Dendritic cell treated with granulocyte-macrophage colony-stimulating factor and Interleukin-4, amounts not matched to agents 40 ng/mL and 50 ng/mL, for 4 days (primary cell): ENCODE measurements at regions not wholly inside any gene's neighbourhood (a gene's known extent, or its start where the extent isn't known, plus 50 kb on each side); places are given as distances from the start of the nearest gene placed in this dataset.
"Not testable (repeated sequence)": the region's sequence is repeated elsewhere in the genome, so short reads cannot be mapped to it uniquely, and the experiment has no call there.

Experiments
- H3K27ac Mint-ChIP-seq: one replicate; pipeline ENCODE4 v1.8.0; 2022; ENCODE audit warnings: mild to moderate bottlenecking, mixed read lengths
- H3K27me3 Mint-ChIP-seq: one replicate; pipeline ENCODE4 v1.8.0; 2022; ENCODE audit warnings: mild to moderate bottlenecking, mixed read lengths
- H3K36me3 Mint-ChIP-seq: one replicate; pipeline ENCODE4 v1.8.0; 2022; ENCODE audit warnings: low read depth, mixed read lengths
- H3K4me1 Mint-ChIP-seq: one replicate; pipeline ENCODE4 v1.8.0; 2022; ENCODE audit warnings: low read depth, mixed read lengths
- H3K4me3 Mint-ChIP-seq: one replicate; pipeline ENCODE4 v1.8.0; 2022; ENCODE audit warnings: mild to moderate bottlenecking, moderate library complexity, mixed read lengths
- H3K9me3 Mint-ChIP-seq: one replicate; pipeline ENCODE4 v1.8.0; 2022; ENCODE audit warnings: mixed read lengths
- intact Hi-C: fragments of 100-400 bp; cut with micrococcal nuclease; formaldehyde crosslinking; loops from one replicate; pipeline ENCODE4 v1.15.0; 2022

DNA sequence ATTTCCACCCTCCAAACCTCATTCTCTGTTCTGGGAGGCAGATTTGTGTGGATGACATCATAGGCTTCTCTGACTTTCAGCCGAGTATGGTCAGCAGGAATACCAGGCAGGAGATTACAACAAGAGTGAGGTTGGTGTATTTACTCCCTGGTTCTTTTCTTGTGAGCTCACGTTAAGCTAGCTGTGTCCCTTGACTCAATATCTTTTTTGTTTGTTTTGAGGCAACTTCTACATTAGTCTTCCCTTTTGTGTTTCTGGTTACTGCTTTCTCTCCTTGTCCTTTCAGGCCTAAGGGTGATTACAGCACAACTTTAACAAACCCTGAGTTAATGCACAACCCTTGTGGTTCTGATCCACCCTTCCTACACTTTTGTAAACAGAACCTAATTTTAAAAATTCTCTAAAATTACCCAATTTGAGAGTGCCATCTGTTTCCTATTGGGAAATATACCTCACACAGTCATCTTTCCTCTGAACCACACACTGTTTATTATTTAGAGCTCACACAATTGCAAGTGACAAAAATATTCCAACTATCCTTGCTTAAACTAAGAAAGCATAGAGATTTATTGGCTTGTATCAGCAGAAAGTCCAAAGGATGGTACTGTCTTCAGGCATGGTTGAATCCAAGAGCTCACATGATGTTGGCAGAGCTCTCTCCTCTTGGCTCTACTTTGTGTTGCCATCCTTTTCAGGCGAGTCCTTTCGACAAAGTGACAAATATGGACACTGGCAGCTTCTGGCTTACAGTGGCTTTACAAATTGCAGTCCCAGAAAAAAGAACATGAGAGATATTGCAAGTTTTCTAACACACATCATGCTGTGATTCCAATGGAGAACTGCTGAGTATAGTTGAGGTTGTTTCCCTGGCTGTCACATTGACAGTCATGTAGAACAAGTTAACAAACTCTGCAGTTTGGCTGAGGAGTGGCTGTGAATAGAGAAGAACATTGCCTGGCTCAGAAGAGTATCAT is 150.5 kb upstream of the DDIT4L start:
- no peaks in the 10 kb centered on the region for H3K27me3 Mint-ChIP-seq
- no peaks in the 10 kb centered on the region for H3K36me3 Mint-ChIP-seq
- H3K27ac Mint-ChIP-seq = no peak overlapping the region
- H3K4me1 Mint-ChIP-seq = peaks cover 15% of the 10 kb centered on the region
- H3K9me3 Mint-ChIP-seq = peaks cover 15% of the 10 kb centered on the region
- intact Hi-C loops = no loop called here
- H3K4me3 Mint-ChIP-seq = no peak overlapping the region

DNA sequence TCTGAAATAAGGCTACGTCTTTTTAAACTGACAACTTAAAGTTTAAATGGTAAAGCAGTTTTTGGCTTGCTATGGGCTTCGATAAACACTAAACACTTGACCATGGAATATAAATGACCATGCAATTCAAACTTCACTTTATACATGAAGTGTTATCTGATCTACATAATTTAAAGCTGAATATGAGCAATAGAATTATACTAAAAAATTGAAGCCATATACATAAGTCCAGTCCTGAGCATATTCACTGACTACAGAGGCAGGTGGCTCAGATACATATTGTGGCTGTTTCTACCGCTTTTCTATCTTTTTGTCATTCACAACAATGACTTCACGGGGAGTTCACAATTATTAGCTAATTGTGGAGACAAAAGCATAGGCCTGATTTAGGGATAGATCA is 149.6 kb upstream of the DDIT4L start:
- no peak overlapping the region for H3K4me3 Mint-ChIP-seq

DNA sequence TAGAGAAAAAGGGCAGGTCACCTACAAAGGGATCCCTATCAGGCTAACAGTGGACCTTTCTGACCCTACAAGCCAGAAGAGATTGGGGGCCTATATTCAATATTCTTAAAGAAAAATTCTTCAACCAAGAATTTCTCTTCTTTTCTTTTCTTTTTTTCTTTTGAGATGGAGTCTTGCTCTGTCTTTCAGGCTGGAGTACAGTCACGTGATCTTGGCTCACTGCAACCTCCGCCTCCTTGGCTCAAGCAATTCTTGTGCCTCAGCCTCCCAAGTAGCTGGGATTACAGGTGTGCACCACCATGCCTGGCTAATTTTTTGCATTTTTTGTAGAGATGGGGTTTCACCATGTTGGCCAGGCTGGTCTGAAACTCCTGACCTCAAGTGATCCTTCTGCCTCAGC is 143.2 kb upstream of the DDIT4L start:
- H3K36me3 Mint-ChIP-seq, intact Hi-C loops, H3K27me3 Mint-ChIP-seq, H3K4me1 Mint-ChIP-seq, H3K4me3 Mint-ChIP-seq, H3K27ac Mint-ChIP-seq: not testable (repeated sequence)
- H3K9me3 Mint-ChIP-seq = peaks cover 74% of the 10 kb centered on the region

More for the DNA sequence above, 149.6 kb upstream of the DDIT4L start:
- H3K36me3 Mint-ChIP-seq = no peaks in the 10 kb centered on the region
- H3K27ac Mint-ChIP-seq = no peak overlapping the region
- intact Hi-C loops = no loop called here
- no peaks in the 10 kb centered on the region for H3K27me3 Mint-ChIP-seq
- peaks cover 15% of the 10 kb centered on the region for H3K4me1 Mint-ChIP-seq
- H3K9me3 Mint-ChIP-seq = peaks cover 24% of the 10 kb centered on the region

DNA sequence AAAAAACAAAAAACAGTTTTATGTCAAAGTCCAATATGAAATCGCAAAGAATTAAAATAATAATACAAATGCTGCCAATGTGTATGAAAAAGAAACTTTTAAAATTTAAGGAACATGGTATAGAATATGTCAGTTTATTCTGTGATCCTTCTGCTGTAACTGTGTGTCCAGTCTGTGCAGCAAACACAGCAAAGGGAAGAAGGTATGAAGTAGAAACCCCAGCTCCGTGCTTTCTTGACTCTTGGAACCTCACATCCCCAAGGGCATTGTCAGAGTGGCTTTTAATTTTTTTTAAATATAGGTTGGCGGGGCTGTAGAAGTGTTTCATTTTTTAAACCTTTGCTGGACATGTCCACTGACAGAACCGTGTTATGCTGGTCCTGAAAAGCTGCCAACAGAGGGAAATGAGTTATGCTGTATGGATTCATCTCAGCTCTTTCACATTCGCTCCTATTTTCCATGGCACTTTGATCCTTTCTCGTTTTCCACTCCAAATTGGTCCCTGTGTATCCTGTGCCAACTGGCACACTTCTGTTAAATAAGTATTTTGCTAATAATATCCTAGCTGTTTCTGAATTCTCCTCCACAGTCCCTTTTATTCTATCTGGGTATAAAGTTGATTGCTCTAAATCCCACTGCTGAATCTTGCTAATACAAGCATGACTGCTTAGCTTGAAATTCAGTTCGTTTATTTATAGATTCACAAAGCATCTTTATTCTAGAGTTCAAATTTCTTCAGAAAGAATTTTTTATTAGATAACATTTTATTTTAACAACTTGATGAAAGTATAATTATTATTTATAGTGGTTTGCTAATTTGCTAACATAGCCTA is 127.0 kb upstream of the DDIT4L start:
- Mint-ChIP-seq H3K4me1 (no peaks in the 10 kb centered on the region), H3K27ac (no peak overlapping the region), H3K4me3 (no peak overlapping the region), H3K27me3 (no peaks in the 10 kb centered on the region), H3K9me3 (peaks cover 22% of the 10 kb centered on the region), H3K36me3 (no peaks in the 10 kb centered on the region)
- intact Hi-C loops = no loop called here

DNA sequence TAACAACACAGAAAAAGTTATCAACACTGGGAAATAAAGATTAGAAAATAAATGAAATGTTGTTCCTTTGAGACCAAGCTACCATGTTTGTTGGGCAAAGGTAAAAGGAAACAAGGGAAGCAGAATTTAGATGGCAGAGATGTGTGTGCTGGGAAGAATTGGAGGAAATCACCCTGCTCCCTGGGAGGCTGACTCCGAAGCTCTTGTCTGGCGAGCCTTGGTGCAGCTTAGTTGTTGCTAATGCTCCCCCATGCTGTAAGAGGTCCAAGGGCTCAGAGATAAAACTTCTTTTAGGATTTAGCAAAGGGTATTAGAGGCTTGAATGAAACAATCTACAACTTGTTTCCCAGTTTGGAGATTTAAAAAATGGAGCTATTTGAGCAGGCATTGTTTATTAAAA is 123.8 kb upstream of the DDIT4L start:
- H3K27ac Mint-ChIP-seq = no peak overlapping the region
- no peaks in the 10 kb centered on the region for H3K9me3 Mint-ChIP-seq
- no peaks in the 10 kb centered on the region for H3K36me3 Mint-ChIP-seq
- intact Hi-C loops = no loop called here
- no peaks in the 10 kb centered on the region for H3K27me3 Mint-ChIP-seq
- no peaks in the 10 kb centered on the region for H3K4me1 Mint-ChIP-seq
- no peak overlapping the region for H3K4me3 Mint-ChIP-seq

DNA sequence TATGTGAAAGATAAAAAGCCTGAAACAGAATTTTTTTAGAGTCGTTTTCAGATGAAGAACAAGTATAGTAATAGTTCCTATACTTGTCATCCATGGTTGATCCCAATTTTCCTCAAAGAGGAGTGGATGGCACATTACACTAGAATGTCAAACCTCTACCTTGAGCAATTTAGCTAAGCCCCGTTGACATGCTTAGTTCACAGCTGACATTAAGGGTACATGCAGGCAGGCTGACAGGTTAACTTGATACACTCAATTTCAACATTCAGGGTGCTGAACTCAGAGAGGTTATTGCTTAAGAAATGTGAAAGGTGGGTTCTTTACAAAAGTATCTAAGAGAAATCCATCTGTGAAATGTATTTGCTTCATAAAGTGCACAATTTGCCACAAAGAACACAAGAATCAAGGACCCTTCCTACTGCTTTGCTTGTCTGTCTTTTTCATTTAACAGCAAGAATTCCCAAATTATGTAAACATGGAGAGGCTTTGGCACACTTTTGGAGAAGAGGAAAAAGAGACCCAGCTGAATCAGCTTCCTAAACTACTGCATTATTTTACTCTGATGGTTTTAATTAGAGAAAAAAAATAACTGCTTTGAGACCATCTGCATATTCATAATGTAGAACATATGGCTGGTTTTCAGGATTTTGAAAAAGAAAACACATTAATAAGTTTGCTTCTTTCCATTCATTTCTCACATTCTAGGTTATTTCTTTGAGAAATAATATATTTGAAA is 122.5 kb upstream of the DDIT4L start:
- H3K27ac Mint-ChIP-seq = no peak overlapping the region
- no peaks in the 10 kb centered on the region for H3K36me3 Mint-ChIP-seq
- H3K4me1 Mint-ChIP-seq = no peaks in the 10 kb centered on the region
- H3K4me3 Mint-ChIP-seq = no peak overlapping the region
- intact Hi-C loops = no loop called here
- H3K27me3 Mint-ChIP-seq = no peaks in the 10 kb centered on the region
- H3K9me3 Mint-ChIP-seq = no peaks in the 10 kb centered on the region

DNA sequence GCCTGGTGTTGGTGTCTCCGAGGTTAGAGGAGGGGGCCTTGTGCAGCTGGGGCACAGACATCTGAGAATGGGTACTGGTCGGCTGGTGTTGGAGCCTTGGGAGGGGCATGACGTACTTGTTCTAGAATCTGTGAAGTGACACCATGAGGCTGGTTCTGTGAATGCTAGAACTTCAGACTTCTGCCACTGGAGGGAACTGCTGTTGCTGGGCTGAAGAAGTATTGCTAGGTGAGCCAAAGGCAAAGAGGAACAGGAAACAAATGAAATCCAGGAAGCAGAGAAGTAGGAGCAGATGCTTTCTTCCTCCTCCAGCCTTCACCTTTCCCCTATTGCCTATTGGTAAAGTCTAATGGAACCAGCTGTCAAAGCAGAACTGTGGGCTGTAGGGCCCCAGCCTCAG is 120.9 kb upstream of the DDIT4L start:
- Mint-ChIP-seq H3K36me3 (no peaks in the 10 kb centered on the region), H3K4me3 (no peak overlapping the region), H3K27ac (no peak overlapping the region), H3K9me3 (no peaks in the 10 kb centered on the region), H3K4me1 (no peaks in the 10 kb centered on the region), H3K27me3 (no peaks in the 10 kb centered on the region)
- intact Hi-C loops = no loop called here

DNA sequence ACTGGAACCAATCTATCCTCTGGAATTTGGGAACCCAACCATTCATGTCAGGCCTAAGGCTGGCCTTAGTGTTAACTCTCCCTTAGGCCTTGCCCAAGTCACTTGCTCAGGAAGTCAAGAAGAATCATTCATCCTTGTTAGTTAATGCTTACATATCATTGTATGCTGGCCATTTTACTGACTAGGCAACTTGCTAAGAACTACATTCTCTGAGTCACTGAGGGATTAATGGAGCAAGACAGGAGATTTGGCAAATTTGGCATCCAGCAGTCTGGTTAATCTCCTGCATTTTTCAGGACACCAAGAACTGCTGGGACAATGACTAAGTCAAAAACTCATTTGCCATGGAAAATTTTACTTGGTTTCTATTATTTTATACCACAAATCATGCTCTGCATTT is 115.8 kb upstream of the DDIT4L start:
- Mint-ChIP-seq H3K27ac (no peak overlapping the region), H3K9me3 (no peaks in the 10 kb centered on the region), H3K27me3 (no peaks in the 10 kb centered on the region), H3K4me1 (no peaks in the 10 kb centered on the region), H3K36me3 (no peaks in the 10 kb centered on the region), H3K4me3 (no peak overlapping the region)
- intact Hi-C loops = no loop called here

DNA sequence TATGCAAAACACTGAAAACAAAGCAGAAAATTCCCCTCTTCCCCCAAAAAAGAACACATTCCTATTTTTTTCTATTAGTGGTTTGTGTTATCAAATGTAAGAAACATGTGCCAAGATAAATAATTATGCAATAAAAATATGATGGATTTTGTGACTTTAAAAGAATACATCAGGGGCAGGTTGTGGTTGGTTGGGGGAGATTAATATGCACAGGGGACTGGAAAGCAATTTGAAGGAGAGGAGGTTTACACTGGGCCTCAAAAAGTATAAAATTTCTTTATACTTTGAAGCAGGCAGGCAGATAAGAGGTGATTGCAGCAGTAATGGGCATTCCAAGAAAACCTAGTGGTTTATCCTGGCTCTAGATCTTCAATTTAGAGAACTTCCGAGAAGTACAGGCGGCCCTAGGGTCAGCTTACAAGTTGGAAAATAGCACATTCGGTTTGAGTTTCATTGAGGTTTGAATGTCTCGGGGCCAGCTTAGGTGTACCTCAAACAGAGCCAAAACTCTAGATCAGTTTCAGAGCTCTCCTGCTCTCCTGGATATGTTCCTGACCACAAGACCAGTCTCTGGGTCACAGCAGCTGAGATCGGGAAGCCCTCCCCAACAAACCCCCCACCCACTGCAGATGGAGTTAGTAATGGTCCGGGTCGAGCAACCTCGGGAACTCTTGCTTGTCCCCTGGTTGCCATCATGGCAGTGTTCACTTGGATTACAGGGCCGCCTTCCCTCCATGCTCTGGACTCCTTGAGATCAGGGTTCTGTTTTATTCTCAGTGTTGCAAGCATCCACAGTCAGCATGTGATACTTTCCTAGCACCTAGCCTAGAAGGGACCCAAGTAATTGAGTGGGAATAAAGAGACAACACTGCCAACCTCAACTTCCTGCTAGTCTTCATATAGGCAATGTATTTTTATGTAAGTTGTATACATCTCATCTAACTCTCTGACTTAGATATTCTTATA is 112.1 kb upstream of the DDIT4L start:
- H3K36me3 Mint-ChIP-seq = no peaks in the 10 kb centered on the region

DNA sequence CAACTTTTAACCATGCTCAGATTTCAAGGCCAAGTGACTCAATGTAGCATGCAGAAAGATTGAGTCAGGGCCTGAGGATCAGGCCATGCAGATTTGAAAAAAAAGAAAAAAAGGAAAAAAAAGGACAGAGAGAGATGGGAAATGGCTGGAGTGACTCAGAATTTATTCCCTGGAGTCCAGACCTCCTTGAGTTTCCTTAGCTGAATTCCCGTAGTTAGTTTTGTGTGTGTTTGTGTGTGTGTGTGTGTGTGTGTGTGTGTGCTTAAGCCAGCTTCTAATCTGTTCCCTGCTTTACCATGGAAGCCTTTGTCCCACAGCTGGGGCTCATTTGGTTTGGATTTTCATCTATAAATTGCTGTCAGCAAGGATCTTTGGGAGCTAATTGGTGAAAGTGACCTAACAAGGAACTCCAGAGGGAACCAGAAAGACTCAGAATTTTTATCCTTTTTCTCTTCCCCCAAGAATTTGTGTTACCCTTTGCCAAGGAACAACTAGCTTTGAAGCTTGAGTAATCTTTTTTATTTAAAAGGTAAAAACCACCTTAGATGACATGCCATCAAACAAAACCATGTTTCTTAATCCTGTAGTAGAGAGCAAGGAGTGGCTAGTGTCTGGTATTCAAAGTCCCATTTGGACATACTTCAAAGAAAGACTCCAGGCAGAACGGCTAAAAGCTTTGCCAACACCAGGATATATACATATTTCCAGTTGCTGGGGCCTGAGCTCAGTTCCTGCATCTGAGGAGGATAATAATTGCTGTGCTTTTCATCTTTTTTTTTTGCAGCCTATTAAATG is 109.0 kb upstream of the DDIT4L start:
- H3K27me3 Mint-ChIP-seq = no peaks in the 10 kb centered on the region
- intact Hi-C loops = no loop called here
- H3K9me3 Mint-ChIP-seq = peaks cover 14% of the 10 kb centered on the region
- no peak overlapping the region for H3K4me3 Mint-ChIP-seq
- H3K4me1 Mint-ChIP-seq = no peaks in the 10 kb centered on the region
- H3K36me3 Mint-ChIP-seq = no peaks in the 10 kb centered on the region
- H3K27ac Mint-ChIP-seq = no peak overlapping the region

More for the DNA sequence above, 112.1 kb upstream of the DDIT4L start:
- Mint-ChIP-seq H3K27ac (no peak overlapping the region), H3K27me3 (no peaks in the 10 kb centered on the region), H3K9me3 (peaks cover 5% of the 10 kb centered on the region), H3K4me1 (no peaks in the 10 kb centered on the region), H3K4me3 (no peak overlapping the region)
- intact Hi-C loops = no loop called here

DNA sequence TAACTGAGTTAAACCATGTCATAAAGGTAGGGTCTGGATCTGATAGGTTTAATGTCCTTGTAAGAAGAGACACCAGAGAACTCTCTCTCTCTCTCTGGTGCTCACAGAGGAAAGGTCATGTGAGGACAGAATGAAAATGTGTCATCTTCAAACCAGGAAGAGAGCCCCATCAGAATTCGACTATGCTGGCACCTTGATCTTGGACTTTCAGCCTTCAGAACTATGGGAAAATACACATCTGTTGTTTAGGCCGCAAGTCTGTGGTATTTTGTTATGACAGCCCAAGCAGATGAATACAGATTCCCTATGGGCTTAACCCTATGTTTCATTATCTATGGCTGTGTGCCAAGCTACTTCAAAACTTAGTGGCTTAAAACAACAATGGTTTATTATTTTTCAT is 105.5 kb upstream of the DDIT4L start:
- H3K9me3 Mint-ChIP-seq = peaks cover 14% of the 10 kb centered on the region

DNA sequence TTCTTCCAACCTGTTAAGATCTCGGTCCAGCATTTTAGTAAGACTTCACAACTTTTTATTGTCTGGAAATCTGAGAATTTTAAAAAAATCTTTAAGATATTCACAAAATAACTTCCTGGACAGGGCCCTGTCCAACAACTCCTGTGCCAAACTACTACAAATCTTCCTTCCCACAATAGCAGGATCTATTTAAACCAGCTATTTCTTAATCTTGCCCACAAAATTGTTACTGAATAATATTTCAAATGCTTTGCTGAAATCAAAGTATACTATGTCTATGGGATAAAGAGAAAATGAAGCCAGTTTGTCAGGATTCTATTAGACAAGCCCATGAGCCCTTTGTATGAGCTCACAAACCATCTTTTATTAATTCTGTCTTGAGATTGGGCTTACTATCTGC is 104.1 kb upstream of the DDIT4L start:
- Mint-ChIP-seq H3K4me3 (no peak overlapping the region), H3K36me3 (no peaks in the 10 kb centered on the region), H3K27ac (no peak overlapping the region), H3K27me3 (no peaks in the 10 kb centered on the region), H3K9me3 (peaks cover 14% of the 10 kb centered on the region), H3K4me1 (no peaks in the 10 kb centered on the region)
- intact Hi-C loops = no loop called here

More for the DNA sequence above, 105.5 kb upstream of the DDIT4L start:
- Mint-ChIP-seq H3K4me1 (no peaks in the 10 kb centered on the region), H3K27ac (no peak overlapping the region), H3K36me3 (no peaks in the 10 kb centered on the region), H3K27me3 (no peaks in the 10 kb centered on the region), H3K4me3 (no peak overlapping the region)
- intact Hi-C loops = no loop called here
